GM12872 (cell line): ENCODE measurements at regions not wholly inside any gene's neighbourhood (a gene's known extent, or its start where the extent isn't known, plus 50 kb on each side); places are given as distances from the start of the nearest gene placed in this dataset.

ENCODE experiments used
- TF ChIP-seq, protein P1 (sequence below): IDR thresholded peaks from 3 replicates; pipeline ENCODE4 v1.5.1; 2011; ENCODE audit warnings: low read depth, mild to moderate bottlenecking, low read length, moderate library complexity; ENCODE audit not compliant: insufficient read depth

DNA sequence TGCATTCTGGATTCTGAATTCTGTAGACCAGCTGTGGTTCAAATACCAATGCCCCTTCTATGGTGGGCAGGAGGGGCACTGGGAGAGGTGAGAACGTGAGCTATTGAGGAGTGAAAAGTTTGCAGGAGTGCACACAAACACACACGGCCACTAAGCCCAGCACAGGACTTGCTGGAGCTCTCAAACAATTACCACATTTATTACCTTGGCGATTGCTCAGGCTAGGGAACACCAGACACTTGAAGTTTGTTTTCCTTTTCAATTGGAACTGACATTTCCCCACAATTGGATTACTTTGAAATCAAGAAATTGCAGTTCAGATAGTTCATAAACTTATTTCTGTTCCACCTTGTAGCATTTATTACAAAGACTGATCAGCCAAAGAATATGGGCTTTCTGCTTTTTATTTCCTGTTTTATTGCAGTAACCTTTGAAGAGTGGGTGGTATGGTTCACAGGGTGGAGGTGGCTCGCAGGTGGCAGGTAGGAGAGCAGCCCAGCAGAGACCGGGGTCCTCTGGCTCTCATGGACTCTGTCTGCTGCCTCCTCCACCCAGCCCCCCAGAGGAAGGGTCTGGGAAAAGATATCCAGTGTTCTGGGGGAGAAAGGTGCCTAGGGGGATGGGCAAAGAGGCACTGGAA, 429.8 kb upstream of the CCDC196 start:
- TF ChIP-seq, protein P1, sequence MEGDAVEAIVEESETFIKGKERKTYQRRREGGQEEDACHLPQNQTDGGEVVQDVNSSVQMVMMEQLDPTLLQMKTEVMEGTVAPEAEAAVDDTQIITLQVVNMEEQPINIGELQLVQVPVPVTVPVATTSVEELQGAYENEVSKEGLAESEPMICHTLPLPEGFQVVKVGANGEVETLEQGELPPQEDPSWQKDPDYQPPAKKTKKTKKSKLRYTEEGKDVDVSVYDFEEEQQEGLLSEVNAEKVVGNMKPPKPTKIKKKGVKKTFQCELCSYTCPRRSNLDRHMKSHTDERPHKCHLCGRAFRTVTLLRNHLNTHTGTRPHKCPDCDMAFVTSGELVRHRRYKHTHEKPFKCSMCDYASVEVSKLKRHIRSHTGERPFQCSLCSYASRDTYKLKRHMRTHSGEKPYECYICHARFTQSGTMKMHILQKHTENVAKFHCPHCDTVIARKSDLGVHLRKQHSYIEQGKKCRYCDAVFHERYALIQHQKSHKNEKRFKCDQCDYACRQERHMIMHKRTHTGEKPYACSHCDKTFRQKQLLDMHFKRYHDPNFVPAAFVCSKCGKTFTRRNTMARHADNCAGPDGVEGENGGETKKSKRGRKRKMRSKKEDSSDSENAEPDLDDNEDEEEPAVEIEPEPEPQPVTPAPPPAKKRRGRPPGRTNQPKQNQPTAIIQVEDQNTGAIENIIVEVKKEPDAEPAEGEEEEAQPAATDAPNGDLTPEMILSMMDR = no peak

DNA sequence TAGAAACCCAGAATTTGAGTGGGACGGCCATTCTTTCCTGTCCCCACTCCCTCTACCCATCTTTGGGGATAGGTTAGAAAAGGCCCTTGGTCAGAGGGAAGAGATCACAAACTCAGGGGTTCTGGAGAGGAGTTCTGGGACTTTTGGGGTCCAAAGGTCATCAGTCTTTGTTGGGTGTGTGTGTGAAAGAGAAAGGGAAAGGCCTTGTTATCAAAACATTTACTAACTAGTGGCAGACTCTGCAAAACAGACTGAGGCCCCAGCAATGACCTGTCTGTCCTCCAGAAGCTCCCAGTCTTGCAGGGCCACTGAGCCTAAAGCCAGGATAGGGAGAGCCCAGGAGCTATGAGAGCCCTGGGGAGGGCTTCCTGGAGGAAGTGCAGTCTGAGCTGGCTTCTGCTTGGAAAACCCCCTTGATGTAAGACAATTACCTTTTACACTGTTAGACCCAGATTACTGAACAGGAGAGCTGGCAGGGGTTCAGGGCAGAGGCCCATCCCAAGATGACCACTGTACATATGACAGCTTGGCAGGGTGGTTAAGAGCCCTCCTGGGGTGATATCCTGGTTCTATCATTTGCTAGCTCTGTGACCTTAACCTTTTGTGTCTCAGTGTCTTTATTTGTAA, 429.1 kb upstream of the CCDC196 start:
- TF ChIP-seq, protein P1 = no peak

DNA sequence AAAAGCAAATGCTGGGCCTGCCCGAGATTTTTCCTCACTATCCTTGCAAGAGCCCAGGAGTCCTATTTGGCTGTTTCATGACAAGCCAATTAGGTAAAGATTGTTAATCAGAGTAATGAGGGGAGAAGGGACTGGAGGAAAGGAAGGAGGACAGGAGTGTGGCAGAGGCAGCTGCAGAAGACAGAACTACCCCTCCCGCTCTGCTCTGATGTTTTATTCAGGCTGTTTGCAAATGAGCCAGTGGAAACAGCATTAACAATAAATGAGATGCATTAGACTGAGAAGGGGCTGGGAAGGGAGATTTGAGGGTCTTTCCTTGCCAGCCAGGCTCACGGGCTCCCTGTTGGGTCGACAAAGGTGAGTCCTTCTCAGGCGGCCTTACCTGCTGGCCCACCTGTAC, 421.0 kb upstream of the CCDC196 start:
- TF ChIP-seq, protein P1 = no peak

DNA sequence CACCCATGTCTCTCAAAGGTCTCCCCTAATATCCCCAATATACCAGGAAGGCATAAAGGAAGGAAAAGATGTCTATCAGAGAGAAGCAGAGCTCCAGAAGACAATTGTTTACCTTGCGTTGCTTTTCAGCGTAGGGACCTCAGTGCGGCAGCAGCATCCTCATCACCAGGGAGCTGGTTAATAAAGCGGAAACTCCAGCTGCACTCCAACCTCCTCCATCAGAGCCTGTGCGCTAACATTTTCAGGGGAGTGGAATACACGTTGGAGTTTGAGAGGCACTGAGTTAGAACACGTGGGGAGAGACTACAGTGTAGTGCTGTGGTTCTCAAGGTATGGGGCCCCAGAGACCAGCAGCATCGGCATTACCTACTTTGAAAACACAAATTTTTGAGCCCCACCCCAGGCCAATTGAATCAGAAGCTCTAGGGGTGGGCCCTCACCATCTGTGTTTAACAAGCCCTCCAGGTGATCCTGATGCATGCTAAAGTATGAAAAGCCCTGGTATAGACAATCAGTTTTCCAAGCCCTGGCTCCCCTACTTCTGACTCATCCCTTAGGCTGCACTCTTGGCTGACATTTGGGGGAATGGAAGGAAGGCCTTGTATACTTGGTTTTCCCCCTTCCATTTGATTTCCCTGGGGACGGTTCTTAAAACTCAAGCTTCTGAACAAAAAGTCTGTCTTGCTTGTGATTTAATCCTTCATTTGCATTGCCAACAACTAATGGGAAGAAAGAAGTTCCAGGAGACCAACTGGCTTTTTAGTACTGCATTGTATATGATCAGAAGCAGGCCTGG, 419.0 kb upstream of the CCDC196 start:
- TF ChIP-seq, protein P1 = no peak

DNA sequence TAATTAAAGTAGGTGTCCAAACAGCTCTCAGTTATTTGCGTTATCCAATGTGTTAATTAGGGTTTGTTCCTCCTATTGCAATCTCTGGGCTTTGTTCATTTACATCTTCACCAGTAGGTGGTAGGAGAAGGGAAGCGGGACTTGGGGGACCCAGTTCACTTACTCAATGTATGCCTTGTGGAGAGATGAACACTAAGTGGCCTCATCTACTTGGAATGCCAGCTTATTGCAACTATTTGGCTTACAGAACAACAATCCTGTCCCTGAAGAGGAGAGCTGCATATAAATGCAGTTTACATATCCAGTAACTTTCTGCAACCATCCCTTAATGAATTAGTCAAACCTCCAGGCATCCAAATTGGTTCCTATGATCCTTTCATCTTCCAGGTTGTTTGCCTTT, 417.1 kb upstream of the CCDC196 start:
- TF ChIP-seq, protein P1 = no peak

DNA sequence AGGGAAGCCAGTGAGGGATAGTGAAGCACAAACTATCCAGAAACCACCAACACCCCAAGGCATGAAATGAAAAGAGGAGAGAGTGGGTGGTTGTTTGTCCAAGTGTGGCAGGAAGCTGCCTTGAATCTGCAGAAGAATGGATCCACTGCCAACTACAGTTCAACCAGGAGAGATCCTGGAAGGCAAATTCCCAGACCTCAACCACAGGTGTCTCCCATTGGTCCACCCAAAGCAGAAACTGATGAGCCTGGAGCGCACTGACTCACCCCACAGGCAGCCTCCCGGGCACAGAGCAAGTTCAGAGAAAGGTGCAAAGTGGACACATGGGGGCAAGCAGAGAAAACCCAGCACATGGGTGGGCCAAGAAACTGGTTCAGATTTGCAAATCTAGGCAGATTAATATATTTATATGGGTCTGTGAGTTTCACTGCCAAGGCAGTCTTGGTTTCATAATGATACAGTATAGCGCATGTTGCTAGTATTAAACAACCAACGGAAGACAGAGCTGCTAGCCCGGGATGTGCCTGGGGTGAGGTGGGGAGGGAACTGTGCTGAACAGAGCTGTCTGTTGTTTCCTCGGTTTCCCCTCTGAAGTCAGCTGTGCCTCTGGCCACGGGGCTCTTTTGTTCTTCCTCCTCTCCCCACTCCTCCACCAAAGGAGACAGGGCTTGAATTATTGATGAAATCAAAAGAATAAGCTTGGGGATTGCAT, 416.2 kb upstream of the CCDC196 start:
- TF ChIP-seq, protein P1 = no peak
